Adipocyte (in vitro differentiated cells): ENCODE measurements at regions not wholly inside any gene's neighbourhood (a gene's known extent, or its start where the extent isn't known, plus 50 kb on each side); places are given as distances from the start of the nearest gene placed in this dataset.
"Not testable (repeated sequence)": the region's sequence is repeated elsewhere in the genome, so short reads cannot be mapped to it uniquely, and the experiment has no call there.

ENCODE experiments used
- DNase-seq: peaks from one replicate; pipeline ENCODE4 v3.0.0-alpha.2; 2015; ENCODE audit warnings: low read depth
- H3K27me3 ChIP-seq: replicated peaks from 2 replicates; pipeline ENCODE4 v1.7.0; 2013; ENCODE audit warnings: mild to moderate bottlenecking, low read length, moderate library complexity; ENCODE audit not compliant: control insufficient read depth, insufficient read depth
- H3K36me3 ChIP-seq: 2 replicates; pipeline ENCODE4 v1.7.0; 2013; ENCODE audit warnings: low read length, mild to moderate bottlenecking, moderate library complexity; ENCODE audit not compliant: control insufficient read depth, insufficient read depth, severe bottlenecking
- H3K4me1 ChIP-seq: 2 replicates; pipeline ENCODE4 v1.7.0; 2013; ENCODE audit warnings: mild to moderate bottlenecking, low read length, moderate library complexity; ENCODE audit not compliant: control insufficient read depth, insufficient read depth
- H3K4me3 ChIP-seq: 2 replicates; pipeline ENCODE4 v1.7.0; 2013; ENCODE audit warnings: mild to moderate bottlenecking, low read length, moderate library complexity
- H3K9ac ChIP-seq: 2 replicates; pipeline ENCODE4 v1.7.0; 2013; ENCODE audit warnings: mild to moderate bottlenecking, low read length, moderate library complexity
- H3K9me3 ChIP-seq: 2 replicates; pipeline ENCODE4 v1.7.0; 2013; ENCODE audit warnings: mild to moderate bottlenecking, low read length, moderate library complexity; ENCODE audit not compliant: control insufficient read depth

DNA sequence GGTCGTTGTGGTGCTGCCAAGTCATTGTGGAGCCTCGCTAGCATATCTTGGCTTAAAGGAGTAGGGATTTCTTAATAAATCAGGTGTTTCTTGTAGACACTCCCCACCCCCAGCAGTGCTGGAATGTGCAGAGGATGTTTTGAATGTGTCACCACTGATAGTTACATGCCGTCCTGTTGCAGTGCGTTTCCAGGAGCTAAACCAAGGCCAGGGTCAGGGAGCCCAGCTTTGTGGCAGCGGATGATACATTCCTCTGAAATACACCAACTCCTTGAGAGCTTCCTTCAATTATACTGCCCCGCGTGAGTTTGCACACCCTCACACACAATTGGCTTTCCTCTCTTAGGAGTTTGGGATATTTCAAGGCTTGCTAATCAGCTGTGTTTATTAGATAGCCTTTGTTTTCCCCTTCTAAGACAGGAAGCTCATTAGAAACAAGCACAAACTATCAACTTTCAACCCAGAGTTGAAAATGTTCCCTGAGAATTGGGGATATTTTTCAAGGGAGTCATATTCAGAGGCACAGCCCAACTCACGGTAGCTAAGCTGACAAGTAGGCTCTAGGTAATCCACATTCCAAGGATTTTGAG is 154.9 kb downstream of the C12orf75 start:
- no peaks in the 10 kb centered on the region for H3K9me3 ChIP-seq
- H3K4me1 ChIP-seq: no peaks in the 10 kb centered on the region
- no peaks in the 10 kb centered on the region for H3K36me3 ChIP-seq
- no peak overlapping the region for H3K9ac ChIP-seq
- peak; percentile 20 for DNase-seq
- no peak overlapping the region for H3K4me3 ChIP-seq
- no peaks in the 10 kb centered on the region for H3K27me3 ChIP-seq

DNA sequence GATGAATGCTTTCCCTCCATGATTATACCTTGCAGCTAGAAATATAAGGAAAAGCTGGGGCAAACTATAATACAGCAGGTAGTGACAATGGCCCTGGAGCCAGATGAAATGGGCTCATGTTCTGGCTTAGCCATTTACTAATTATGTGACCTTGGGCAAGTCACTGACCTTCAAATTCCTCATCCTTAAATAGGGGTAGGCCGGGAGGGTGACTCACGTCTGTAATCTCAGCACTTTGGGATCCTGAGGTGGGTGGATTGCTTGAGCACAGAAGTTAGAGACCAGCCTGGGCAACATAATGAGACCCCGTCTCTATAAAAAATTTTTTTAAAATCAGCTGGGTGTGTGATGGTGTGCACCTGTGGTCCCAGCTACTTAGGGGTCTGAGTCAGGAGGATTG is 155.4 kb downstream of the C12orf75 start:
- Histone ChIP-seq H3K4me3 (no peak overlapping the region), H3K4me1 (no peaks in the 10 kb centered on the region), H3K36me3 (no peaks in the 10 kb centered on the region), H3K27me3 (no peaks in the 10 kb centered on the region), H3K9ac (no peak overlapping the region), H3K9me3 (no peaks in the 10 kb centered on the region)
- no peak for DNase-seq

DNA sequence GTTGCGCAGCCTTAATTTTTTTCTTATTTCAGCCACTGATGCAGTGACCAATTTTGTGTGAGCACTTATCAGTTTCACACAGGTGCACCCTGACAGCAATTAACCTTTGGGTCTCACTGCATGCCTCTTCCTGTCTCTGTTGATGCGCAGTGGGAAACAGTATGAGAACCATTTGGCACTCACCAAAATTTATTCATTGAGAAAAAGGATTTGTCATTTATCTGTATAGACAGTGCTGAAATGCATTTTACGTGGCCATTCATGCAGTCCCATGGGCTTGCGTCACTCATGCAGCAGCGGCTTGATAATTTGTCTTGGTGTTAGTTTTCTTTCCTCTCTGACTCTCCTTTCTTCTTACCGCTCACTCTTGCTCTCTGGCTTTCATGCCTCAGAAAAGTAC is 157.5 kb downstream of the C12orf75 start:
- no peaks in the 10 kb centered on the region for H3K36me3 ChIP-seq
- DNase-seq: no peak
- no peak overlapping the region for H3K4me3 ChIP-seq
- H3K4me1 ChIP-seq: no peaks in the 10 kb centered on the region
- no peaks in the 10 kb centered on the region for H3K27me3 ChIP-seq
- no peaks in the 10 kb centered on the region for H3K9me3 ChIP-seq
- H3K9ac ChIP-seq: no peak overlapping the region

DNA sequence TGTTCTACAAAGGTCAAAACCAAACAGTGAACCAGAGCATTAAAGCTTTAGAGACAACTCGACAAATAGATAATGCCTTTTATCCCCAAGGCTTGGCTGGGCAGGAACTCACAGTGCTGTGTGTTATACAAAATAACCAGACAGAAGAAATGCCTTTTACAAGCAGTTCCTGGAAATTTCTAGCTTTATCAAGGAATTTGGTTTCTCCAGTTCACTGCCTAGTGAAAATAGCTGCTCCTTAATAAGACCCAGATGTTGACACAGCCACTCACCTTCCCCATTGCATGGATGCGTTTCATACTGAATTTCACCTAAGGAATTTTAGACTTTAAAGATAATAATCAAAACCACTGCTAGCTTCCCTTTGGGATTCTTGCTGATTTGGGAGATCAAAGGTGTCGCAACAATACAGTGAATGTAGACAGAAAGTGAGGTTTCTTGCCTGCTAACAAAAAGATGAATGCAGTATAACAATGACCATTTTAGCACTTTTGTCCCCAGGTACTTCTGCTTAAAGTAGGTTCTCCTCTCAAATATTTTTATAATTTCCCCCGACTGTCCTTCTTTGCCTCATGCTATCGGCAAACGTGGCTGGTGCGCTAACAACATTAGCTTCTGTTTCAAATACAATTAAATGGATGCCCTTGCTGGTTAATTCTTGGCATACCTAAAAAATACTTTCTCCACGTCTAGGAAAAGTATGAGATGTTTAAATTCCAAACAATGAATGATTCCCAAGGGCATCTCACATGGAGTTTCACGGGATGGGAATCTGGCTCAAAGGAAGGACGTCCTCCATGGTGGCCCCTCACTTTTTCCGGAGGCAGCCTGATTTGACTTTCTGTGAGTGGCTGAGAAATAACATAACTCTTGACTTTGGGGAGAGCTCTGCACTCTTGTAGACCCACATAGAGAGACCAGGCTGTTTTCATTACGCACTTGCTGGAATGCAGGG is 162.4 kb downstream of the C12orf75 start:
- Histone ChIP-seq H3K4me3 (no peak overlapping the region), H3K4me1 (no peaks in the 10 kb centered on the region), H3K9me3 (peaks cover 10% of the 10 kb centered on the region), H3K9ac (no peak overlapping the region), H3K36me3 (no peaks in the 10 kb centered on the region), H3K27me3 (no peaks in the 10 kb centered on the region)
- DNase-seq: peak; percentile 91

DNA sequence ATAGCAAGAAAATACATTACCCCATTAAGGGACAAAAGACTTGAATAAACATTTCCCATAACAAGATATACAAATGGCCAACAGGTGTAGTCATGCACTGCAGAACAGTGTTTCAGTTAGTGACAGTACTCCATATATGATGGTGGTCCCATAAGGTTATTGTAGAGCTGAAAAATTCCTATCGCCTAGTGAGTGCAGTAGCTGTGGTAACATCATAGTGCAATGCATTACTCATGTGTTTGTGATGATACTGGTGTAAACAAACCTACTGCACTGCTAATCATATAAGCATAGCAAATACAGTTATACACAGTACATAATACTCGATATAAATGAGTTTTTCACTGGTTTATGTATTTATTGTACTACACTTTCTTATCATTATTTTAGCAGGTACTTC is 168.7 kb downstream of the C12orf75 start:
- no peaks in the 10 kb centered on the region for H3K36me3 ChIP-seq
- H3K9ac ChIP-seq: no peak overlapping the region
- H3K4me1 ChIP-seq: no peaks in the 10 kb centered on the region
- H3K27me3 ChIP-seq: peaks cover 17% of the 10 kb centered on the region
- H3K9me3 ChIP-seq: peaks cover 14% of the 10 kb centered on the region
- no peak for DNase-seq
- H3K4me3 ChIP-seq: no peak overlapping the region

DNA sequence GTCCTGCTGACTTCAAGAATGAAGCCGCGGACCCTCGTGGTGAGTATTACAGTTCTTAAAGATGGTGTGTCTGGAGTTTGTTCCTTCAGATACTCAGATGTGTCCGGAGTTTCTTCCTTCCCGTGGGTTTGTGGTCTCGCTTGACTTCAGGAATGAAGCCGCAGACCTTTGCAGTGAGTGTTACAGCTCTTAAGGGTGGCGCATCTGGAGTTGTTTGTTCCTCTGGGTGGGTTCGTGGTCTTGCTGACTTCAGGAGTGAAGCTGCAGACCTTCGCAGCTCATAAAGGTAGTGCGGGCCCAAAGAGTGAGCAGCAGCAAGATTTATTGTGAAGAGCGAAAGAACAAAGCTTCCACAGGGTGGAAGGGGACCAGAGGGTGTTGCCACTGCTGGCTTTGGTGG is 170.2 kb downstream of the C12orf75 start:
- not testable (repeated sequence) for H3K9ac ChIP-seq, H3K4me3 ChIP-seq, H3K4me1 ChIP-seq, H3K9me3 ChIP-seq, H3K36me3 ChIP-seq, DNase-seq
- H3K27me3 ChIP-seq: peaks cover 22% of the 10 kb centered on the region

DNA sequence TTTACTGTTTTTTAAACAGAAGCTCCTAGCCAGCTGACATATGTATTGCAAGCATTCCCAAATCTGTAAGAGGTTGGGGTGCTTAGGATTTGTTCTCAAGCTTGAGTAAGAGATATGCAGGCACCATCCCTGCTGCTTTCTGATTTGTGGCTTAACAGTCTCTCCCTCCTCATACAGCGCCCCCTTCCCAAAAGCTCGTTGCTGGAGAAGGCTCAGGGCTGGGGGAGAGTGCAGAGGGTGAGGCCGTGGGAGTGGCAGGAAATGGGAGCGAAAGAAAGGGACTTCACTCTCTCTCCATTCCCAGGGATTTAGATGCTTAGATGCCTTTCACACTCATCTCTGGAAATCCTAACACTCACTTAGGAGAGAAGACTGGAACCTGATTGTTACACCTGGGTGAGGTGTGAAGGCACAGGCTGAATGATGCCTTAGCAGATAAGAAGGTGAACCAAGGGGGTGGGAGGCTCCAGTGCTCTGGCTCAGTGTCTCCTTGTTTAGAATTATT is 172.0 kb downstream of the C12orf75 start:
- H3K4me1 ChIP-seq: no peaks in the 10 kb centered on the region
- no peak for DNase-seq
- no peaks in the 10 kb centered on the region for H3K36me3 ChIP-seq
- H3K9me3 ChIP-seq: peaks cover 4% of the 10 kb centered on the region
- H3K27me3 ChIP-seq: peaks cover 32% of the 10 kb centered on the region
- no peak overlapping the region for H3K4me3 ChIP-seq
- H3K9ac ChIP-seq: no peak overlapping the region

DNA sequence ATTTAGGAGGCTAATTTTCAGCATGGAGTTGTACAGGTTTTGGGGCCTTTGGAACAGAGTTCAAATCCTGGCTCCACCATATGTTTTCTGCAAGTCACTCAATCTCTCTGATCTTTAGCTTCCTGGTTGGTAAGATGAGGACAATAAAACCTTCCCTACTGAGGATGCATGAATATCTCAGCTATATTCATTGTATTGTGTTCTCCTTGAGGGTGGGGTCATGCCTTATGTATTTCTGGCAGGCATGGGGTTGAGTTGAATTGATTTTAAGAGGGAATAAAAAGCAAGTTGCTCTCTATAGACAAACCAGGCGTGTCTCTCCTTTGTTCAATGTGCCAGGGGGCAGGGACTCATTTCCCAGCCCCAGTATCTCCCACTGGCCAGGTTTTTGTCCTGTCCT is 173.1 kb downstream of the C12orf75 start:
- Histone ChIP-seq H3K4me3 (no peak overlapping the region), H3K9me3 (no peaks in the 10 kb centered on the region), H3K4me1 (no peaks in the 10 kb centered on the region), H3K27me3 (peaks cover 32% of the 10 kb centered on the region), H3K9ac (no peak overlapping the region), H3K36me3 (no peaks in the 10 kb centered on the region)
- no peak for DNase-seq

DNA sequence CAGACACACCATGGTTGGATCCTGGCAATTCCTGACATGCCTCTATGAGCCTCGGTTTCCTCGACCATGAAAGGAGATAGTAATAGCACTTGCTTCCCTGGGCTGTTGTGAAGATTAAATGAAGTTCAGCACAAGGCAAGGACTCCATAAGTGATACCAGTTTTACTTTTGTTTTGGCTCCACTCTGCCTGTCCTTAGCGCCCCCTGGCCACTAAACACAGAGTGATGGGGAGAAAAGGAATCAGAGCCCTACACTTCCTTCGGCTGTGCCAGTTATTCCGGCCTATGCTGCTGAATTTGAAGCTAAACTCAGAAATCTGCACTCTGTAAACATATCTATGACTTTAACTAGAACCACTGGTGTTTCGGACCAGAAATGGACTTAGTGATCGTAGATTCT is 173.8 kb downstream of the C12orf75 start:
- H3K9me3 ChIP-seq: no peaks in the 10 kb centered on the region
- no peak overlapping the region for H3K9ac ChIP-seq
- H3K27me3 ChIP-seq: peaks cover 32% of the 10 kb centered on the region
- no peaks in the 10 kb centered on the region for H3K36me3 ChIP-seq
- H3K4me3 ChIP-seq: no peak overlapping the region
- no peak for DNase-seq
- no peaks in the 10 kb centered on the region for H3K4me1 ChIP-seq

DNA sequence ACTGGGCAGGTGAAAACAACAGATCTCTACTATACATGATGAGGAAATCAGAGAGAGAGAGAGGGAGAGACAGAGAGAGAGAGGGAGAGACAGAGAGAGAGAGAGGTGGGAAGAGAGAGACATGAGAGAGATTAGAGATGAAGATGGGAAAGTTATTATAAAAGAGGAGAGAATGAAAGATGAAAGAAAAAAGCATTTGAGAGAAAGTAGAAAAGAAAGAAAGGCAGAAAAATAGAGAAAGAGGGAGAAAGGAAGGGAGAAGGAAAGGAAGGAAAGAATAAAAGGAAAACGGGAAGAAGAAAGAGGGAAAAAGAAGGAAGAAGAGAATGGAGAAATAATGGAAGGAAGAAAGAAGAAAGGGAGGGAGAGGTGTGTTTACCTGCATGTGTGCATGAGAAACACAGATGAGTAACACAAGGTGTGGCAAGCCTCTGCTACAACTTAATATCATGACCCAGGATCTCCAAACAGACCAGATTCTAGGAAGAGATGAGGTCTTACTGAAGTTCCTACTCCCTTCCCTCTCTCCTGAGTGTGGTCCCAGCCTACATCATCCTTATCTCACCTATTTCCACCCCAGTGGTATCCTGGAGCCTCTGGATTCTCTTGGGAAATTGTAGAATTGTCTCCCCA is 176.3 kb downstream of the C12orf75 start:
- Histone ChIP-seq H3K4me3 (no peak overlapping the region), H3K36me3 (no peaks in the 10 kb centered on the region), H3K4me1 (no peaks in the 10 kb centered on the region), H3K9ac (no peak overlapping the region), H3K27me3 (peaks cover 32% of the 10 kb centered on the region), H3K9me3 (no peaks in the 10 kb centered on the region)
- DNase-seq: no peak

DNA sequence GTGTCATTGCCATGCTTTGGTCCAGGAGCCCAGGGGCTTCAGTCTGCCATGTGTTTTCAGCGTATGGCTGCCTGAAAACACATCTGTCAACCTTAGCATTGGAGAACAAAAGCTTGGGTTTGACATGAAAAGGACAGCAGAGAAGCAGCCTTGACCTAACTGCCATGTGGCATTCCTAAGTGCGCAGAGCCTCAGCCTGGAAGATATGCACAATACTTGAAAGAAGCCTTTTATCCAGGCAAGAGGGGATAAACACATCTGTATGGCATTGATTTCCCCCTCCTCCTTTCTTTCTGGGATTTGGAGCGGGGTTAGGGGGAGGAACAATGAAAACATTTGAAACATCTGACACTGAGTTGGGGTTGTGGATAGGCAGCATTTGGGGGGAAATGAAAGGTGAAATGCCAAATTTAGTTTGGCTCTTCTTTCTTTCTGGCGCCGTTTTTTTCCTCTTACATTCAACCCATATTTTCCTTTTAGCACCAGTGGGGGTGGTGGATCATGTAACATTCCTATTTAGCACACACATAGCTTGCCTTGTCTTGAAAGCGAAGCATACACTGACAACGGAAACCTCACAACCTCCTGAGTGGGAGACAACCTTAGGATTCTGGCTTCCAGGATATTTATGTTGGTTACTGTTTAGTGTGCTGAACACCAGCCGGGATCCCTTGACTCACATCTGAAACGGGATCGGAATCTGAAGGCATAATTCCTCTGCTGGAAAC is 177.0 kb downstream of the C12orf75 start:
- H3K9me3 ChIP-seq: no peaks in the 10 kb centered on the region
- H3K4me3 ChIP-seq: no peak overlapping the region
- H3K9ac ChIP-seq: no peak overlapping the region
- no peaks in the 10 kb centered on the region for H3K36me3 ChIP-seq
- no peaks in the 10 kb centered on the region for H3K4me1 ChIP-seq
- H3K27me3 ChIP-seq: peaks cover 31% of the 10 kb centered on the region
- no peak for DNase-seq
